B cell (primary cell): ENCODE measurements at regions not wholly inside any gene's neighbourhood (a gene's known extent, or its start where the extent isn't known, plus 50 kb on each side); places are given as distances from the start of the nearest gene placed in this dataset.
"Not testable (repeated sequence)": the region's sequence is repeated elsewhere in the genome, so short reads cannot be mapped to it uniquely, and the experiment has no call there.

Experiments
- ATAC-seq: fragments of 200-7000 bp; cut with Tn5 transposase; one replicate; pipeline ENCODE4 v1.10.0; 2021; ENCODE audit warnings: low read depth, mild to moderate bottlenecking, moderate number of reproducible peaks, moderate library complexity
- CTCF ChIA-PET: fragments of 350-600 bp; sonication (Branson Sonifier 250); formaldehyde crosslinking; loops from one replicate; lab custom pipeline; 2021; ENCODE audit warnings: antibody characterized with exemption, inconsistent platforms; lab: Charles Lee
- POLR2A ChIA-PET: fragments of 350-600 bp; sonication (Branson Sonifier 250); formaldehyde crosslinking; loops from one replicate; lab custom pipeline; 2021; ENCODE audit warnings: antibody characterized with exemption; lab: Charles Lee
- DNase-seq: peaks from one replicate; pipeline ENCODE4 v3.0.0; 2013
- H2AFZ ChIP-seq: 2 replicates; pipeline ENCODE4 v1.6.1; 2012; ENCODE audit warnings: mild to moderate bottlenecking, low read depth, low read length; ENCODE audit not compliant: insufficient read depth, poor library complexity, severe bottlenecking
- H3K27ac ChIP-seq, 2 donors: 1 replicate in 1 of 2; 2 replicates in 1 of 2; pipeline ENCODE4 v1.5.1; 2012 to 2013; ENCODE audit warnings: low read length in 2 of 2, mild to moderate bottlenecking in 2 of 2, moderate library complexity in 1 of 2
- H3K27me3 ChIP-seq, 4 experiments: fragments of 200-600 bp in 1 of 4; sonication (generic) in 1 of 4; replicated peaks in 1 of 4; 1 replicate in 2 of 4; 2 replicates in 2 of 4; pipeline versions ENCODE4 v1.6.1 to v1.7.0; 2013 to 2016; ENCODE audit warnings: low read length in 3 of 4, mild to moderate bottlenecking in 2 of 4, mixed read lengths in 1 of 4, moderate library complexity in 1 of 4; ENCODE audit not compliant: insufficient read depth in 4 of 4, control insufficient read depth in 3 of 4; ENCODE audit errors: control extremely low read depth in 1 of 4
- H3K36me3 ChIP-seq, 2 experiments: replicated peaks in 1 of 2; 1 replicate in 1 of 2; 2 replicates in 1 of 2; pipeline versions ENCODE4 v1.6.1 to v1.7.1; 2013; ENCODE audit warnings: low read length in 1 of 2; ENCODE audit not compliant: insufficient read depth in 2 of 2, control insufficient read depth in 1 of 2; ENCODE audit errors: control extremely low read depth in 1 of 2, extremely low read depth in 1 of 2
- H3K4me1 ChIP-seq, 2 donors: fragments of 200-600 bp in 1 of 2; sonication (generic) in 1 of 2; 1 replicate in 1 of 2; 2 replicates in 1 of 2; pipeline versions ENCODE4 v1.5.1 to v1.6.1; 2013 to 2017; ENCODE audit warnings: low read length in 2 of 2; ENCODE audit not compliant: control insufficient read depth in 2 of 2, insufficient read depth in 2 of 2
- H3K4me2 ChIP-seq: replicated peaks from 2 replicates; pipeline ENCODE3; 2012; ENCODE audit warnings: mild to moderate bottlenecking, low read depth, low read length; ENCODE audit not compliant: poor library complexity, severe bottlenecking
- H3K4me3 ChIP-seq, 5 experiments: fragments of 200-600 bp in 1 of 5; sonication (generic) in 1 of 5; 1 replicate in 3 of 5; 2 replicates in 2 of 5; pipeline versions ENCODE4 v1.5.1 to v1.7.0; 2011 to 2016; ENCODE audit warnings: low read length in 4 of 5, mild to moderate bottlenecking in 4 of 5, low read depth in 2 of 5, control low read depth in 1 of 5, moderate library complexity in 1 of 5; ENCODE audit not compliant: insufficient read depth in 1 of 5; ENCODE audit errors: control extremely low read depth in 1 of 5, extremely low read depth in 1 of 5
- H3K79me2 ChIP-seq: fragments of 200-600 bp; sonication (generic); one replicate; pipeline ENCODE4 v1.6.0; 2016; ENCODE audit warnings: low read length; ENCODE audit not compliant: control insufficient read depth, insufficient read depth
- H3K9ac ChIP-seq: fragments of 200-600 bp; sonication (generic); 2 replicates; pipeline ENCODE4 v1.6.1; 2017; ENCODE audit warnings: mild to moderate bottlenecking, low read length, moderate library complexity
- H3K9me3 ChIP-seq, 3 donors: one replicate each; pipeline versions ENCODE4 v1.6.1 to v1.7.1; 2013; ENCODE audit warnings: low read length in 2 of 3; ENCODE audit not compliant: control insufficient read depth in 2 of 3, insufficient read depth in 1 of 3; ENCODE audit errors: control extremely low read depth in 1 of 3
- H4K20me1 ChIP-seq: 2 replicates; pipeline ENCODE4 v1.6.0; 2012; ENCODE audit warnings: mild to moderate bottlenecking, low read length; ENCODE audit not compliant: insufficient read depth, control insufficient read depth, poor library complexity, severe bottlenecking
- H3K27ac Mint-ChIP-seq: one replicate; pipeline ENCODE4 v1.8.0; 2021; ENCODE audit warnings: mixed read lengths
- H3K27me3 Mint-ChIP-seq: one replicate; pipeline ENCODE4 v1.8.0; 2021; ENCODE audit warnings: mixed read lengths
- H3K4me1 Mint-ChIP-seq: one replicate; pipeline ENCODE4 v1.8.0; 2021; ENCODE audit warnings: mixed read lengths
- H3K4me3 Mint-ChIP-seq: one replicate; pipeline ENCODE4 v1.8.0; 2021; ENCODE audit warnings: mixed read lengths
- H3K9me3 Mint-ChIP-seq: one replicate; pipeline ENCODE4 v1.8.0; 2022; ENCODE audit warnings: mixed read lengths; ENCODE audit not compliant: insufficient read depth
- CTCF ChIP-seq: fragments of 200-600 bp; IDR thresholded peaks from one replicate; pipeline ENCODE4 v1.8.0; 2022; ENCODE audit warnings: antibody characterized with exemption, mild to moderate bottlenecking
- EZH2 ChIP-seq: IDR thresholded peaks from 2 replicates; pipeline ENCODE4 v1.6.1; 2012; ENCODE audit warnings: borderline replicate concordance, low read depth, mild to moderate bottlenecking, moderate library complexity, low read length; ENCODE audit not compliant: insufficient read depth, poor library complexity, severe bottlenecking
- WGBS: methylation state at CpG from one replicate; pipeline ENCODE4 v1.1.5; 2013; ENCODE audit warnings: missing lambda C conversion rate; ENCODE audit not compliant: insufficient coverage; 5-methylcytosine and 5-hydroxymethylcytosine counted together
- intact Hi-C: fragments of 100-400 bp; cut with micrococcal nuclease; formaldehyde crosslinking; loops from one replicate; pipeline ENCODE4 v1.10.0; 2022

- H3K4me2 ChIP-seq, H3K36me3 ChIP-seq, H2AFZ ChIP-seq, POLR2A ChIA-PET, H3K4me3 Mint-ChIP-seq, DNase-seq, CTCF ChIA-PET, H3K79me2 ChIP-seq, ATAC-seq, H3K27me3 Mint-ChIP-seq, intact Hi-C loops, H3K27me3 ChIP-seq, H3K4me1 ChIP-seq, H3K4me3 ChIP-seq, H4K20me1 ChIP-seq, H3K9ac ChIP-seq, H3K27ac Mint-ChIP-seq, H3K9me3 Mint-ChIP-seq, H3K4me1 Mint-ChIP-seq, H3K27ac ChIP-seq: not testable (repeated sequence)
- WGBS: 87% methylated on average over 21 of the region's 22 CpGs
- H3K9me3 ChIP-seq: peaks cover 0 to 62% (median 0%) of the 10 kb centered on the region in 3 donors
Observed at GRCh38 chr18:15004270-15004973, 256.4 kb downstream of the ANKRD30B start.

- Histone ChIP-seq H3K9ac (no peak overlapping the region), H3K36me3 (no peaks in the 10 kb centered on the region), H3K4me3 (no peak overlapping the region), H3K27me3 (no peaks in the 10 kb centered on the region), H3K27ac (no peak overlapping the region), H3K9me3 (peaks cover 0 to 55% (median 0%) of the 10 kb centered on the region in 3 donors), H3K4me2 (no peak overlapping the region), H2AFZ (no peak overlapping the region), H4K20me1 (no peaks in the 10 kb centered on the region), H3K79me2 (no peaks in the 10 kb centered on the region), H3K4me1 (no peaks in the 10 kb centered on the region)
- POLR2A ChIA-PET: no interaction called here
- intact Hi-C loops: no loop called here
- DNase-seq (no peak), ATAC-seq (no peak)
- Mint-ChIP-seq H3K27ac (no peak overlapping the region), H3K27me3 (no peaks in the 10 kb centered on the region), H3K9me3 (no peaks in the 10 kb centered on the region), H3K4me1 (no peaks in the 10 kb centered on the region), H3K4me3 (no peak overlapping the region)
- CTCF ChIA-PET: no interaction called here
- 81% methylated on average over 28 of the region's 28 CpGs for WGBS
- no peak for TF ChIP-seq EZH2
- TF ChIP-seq CTCF: no peak
Observed at GRCh38 chr18:15005313-15006130, 257.6 kb downstream of the ANKRD30B start.

- H3K27ac ChIP-seq, H2AFZ ChIP-seq, H3K4me3 ChIP-seq, H3K4me1 ChIP-seq, H3K4me1 Mint-ChIP-seq, H3K36me3 ChIP-seq, H3K9ac ChIP-seq, H3K4me3 Mint-ChIP-seq, DNase-seq, H3K27ac Mint-ChIP-seq, CTCF ChIA-PET, H3K9me3 Mint-ChIP-seq, POLR2A ChIA-PET, H3K79me2 ChIP-seq, H3K27me3 ChIP-seq, ATAC-seq, H3K4me2 ChIP-seq, H3K27me3 Mint-ChIP-seq, intact Hi-C loops, H4K20me1 ChIP-seq: not testable (repeated sequence)
- 80% methylated on average over 1 of the region's 3 CpGs for WGBS
- H3K9me3 ChIP-seq: peaks cover 0 to 46% (median 0%) of the 10 kb centered on the region in 3 donors
Observed at GRCh38 chr18:15006616-15007015, 258.6 kb downstream of the ANKRD30B start.
